ENCODE measurements at regions not wholly inside any gene's neighbourhood (a gene's known extent, or its start where the extent isn't known, plus 50 kb on each side); places are given as distances from the start of the nearest gene placed in this dataset.

GRCh38 chr2:223652122-223652521 lies 50.0 kb upstream of the SCG2 start:
- TF ChIP-seq CTCF (IDR thresholded peaks at IDR 0.05 in 8 of 11, conservative IDR thresholded peaks at IDR 0.05 in 3 of 11) (no peak), POLR2AphosphoS5 (IDR thresholded peaks at IDR 0.05) (no peak), POLR2A (IDR thresholded peaks at IDR 0.05) (no peak)

All from spleen (tissue), 7 donors.